ENCODE measurements at regions not wholly inside any gene's neighbourhood (a gene's known extent, or its start where the extent isn't known, plus 50 kb on each side); places are given as distances from the start of the nearest gene placed in this dataset.
"Not testable (repeated sequence)": the region's sequence is repeated elsewhere in the genome, so short reads cannot be mapped to it uniquely, and the experiment has no call there.

DNA sequence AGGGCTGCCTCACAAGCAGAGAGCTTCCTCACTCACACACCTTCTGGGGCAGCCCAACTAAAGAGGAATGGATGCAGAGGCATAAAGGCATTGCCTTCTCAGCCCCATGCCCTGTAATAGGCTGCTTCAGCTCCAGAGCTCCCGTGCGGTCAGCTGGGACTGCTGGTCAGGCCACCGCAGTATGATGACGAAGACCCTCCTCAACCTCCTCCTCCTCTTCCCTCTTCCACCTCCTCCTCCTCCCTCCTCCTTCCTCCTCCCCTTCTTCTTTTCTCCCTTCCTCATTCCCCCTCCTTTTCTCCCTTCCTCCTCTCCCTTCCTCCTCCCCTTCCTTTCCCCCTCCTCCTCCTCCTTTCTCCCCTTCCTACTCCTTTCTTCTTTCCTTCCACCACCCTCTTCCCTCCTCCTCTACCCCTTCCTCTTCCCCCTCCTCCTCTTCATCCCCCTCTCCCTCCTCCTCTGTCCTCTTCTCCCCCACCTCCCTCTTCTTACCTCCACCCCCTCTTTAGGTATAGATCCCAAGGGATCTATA, 465.3 kb upstream of the CDH4 start:
- intact Hi-C loops (cut with micrococcal nuclease): no loop called here

- intact Hi-C loops (cut with micrococcal nuclease): no loop called here
Observed at GRCh38 chr20:60787276-60787675, 464.8 kb upstream of the CDH4 start.

GRCh38 chr20:60788070-60788469, 464.0 kb upstream of the CDH4 start:
- intact Hi-C loops (cut with micrococcal nuclease): no loop called here

DNA sequence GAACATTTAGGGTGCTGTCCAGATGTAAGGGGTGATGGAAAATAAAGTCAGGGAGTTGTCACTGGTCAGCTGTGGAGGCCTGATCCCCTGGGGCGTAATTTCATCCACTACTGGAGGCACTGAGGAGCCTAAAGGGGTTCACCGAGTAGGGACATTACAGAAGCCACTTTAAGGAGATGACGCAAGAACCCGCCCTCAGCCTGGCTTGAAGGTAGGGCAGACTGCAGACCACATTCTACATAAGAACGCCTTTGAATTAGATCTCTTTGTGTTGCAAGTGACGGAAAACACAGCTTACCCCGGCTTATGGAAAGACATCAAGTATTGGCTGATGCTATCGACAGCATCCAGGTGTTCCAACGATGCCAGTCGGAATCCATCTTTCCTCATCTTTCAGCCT, 462.7 kb upstream of the CDH4 start:
- intact Hi-C loops (cut with micrococcal nuclease): no loop called here

DNA sequence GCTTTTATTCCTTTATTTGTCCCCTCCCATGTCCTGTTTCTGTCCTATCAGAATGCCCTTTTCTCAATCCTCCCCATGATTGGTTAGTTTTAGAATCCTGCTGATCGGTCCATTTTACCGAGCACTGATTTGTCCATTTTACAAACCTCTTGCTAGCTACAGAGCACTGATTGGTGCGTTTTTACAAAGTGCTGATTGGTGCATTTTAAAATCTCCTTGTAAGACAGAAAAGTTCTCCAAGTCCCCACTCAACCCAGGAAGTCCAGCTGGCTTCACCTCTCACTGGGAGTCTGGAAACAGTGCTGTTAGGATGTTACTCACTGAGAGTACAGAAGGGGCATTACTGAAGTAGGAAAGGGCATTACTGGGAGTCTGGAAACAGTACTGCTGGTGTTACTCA, 461.7 kb upstream of the CDH4 start:
- intact Hi-C loops (cut with micrococcal nuclease): not testable (repeated sequence)

GRCh38 chr20:60791823-60792222, 460.2 kb upstream of the CDH4 start:
- intact Hi-C loops (cut with micrococcal nuclease): no loop called here

GRCh38 chr20:60792941-60793340, 459.1 kb upstream of the CDH4 start:
- intact Hi-C loops (cut with micrococcal nuclease): no loop called here

- intact Hi-C loops (cut with micrococcal nuclease): no loop called here
Observed at GRCh38 chr20:60794674-60795073, 457.4 kb upstream of the CDH4 start.

GRCh38 chr20:60795651-60796050, 456.4 kb upstream of the CDH4 start:
- intact Hi-C loops (cut with micrococcal nuclease): no loop called here

DNA sequence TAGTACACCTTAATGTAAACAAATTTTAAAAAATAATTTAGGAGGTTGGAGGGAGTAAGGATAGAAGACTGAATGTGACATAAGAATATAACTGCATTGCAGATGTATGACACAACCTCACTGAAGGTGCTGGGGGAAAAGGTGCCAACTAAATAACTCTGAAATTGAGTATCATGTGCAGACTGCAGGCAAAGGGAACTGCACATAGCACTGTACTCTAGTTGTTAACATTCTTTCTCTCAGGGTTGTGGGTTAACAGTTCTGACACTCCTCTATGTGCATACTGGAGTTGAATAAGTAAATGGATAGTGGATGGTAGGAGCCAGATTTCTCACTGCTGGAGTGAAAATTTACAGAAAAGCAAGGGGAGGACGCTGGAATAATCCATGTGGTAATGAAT, 451.9 kb upstream of the CDH4 start:
- intact Hi-C loops (cut with micrococcal nuclease): no loop called here

DNA sequence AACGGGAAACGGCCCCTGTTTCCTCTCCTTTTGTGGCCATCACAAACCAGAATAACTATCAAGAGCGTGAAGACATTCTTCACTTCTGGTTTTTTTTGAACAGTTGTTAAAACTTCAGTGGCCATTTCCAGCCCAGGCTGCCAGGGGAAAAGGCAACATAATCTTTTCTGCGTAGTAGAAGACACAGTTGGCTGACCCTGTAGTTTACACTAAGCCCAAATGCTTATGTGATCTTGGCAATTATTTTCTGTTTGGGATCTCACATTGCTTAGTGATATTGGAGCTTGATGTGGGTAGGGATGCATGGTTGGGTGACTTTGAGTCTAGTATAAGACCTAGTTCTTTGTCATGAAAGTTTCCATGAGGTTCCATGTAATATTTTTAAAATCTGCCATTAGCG, 449.4 kb upstream of the CDH4 start:
- intact Hi-C loops (cut with micrococcal nuclease): no loop called here

DNA sequence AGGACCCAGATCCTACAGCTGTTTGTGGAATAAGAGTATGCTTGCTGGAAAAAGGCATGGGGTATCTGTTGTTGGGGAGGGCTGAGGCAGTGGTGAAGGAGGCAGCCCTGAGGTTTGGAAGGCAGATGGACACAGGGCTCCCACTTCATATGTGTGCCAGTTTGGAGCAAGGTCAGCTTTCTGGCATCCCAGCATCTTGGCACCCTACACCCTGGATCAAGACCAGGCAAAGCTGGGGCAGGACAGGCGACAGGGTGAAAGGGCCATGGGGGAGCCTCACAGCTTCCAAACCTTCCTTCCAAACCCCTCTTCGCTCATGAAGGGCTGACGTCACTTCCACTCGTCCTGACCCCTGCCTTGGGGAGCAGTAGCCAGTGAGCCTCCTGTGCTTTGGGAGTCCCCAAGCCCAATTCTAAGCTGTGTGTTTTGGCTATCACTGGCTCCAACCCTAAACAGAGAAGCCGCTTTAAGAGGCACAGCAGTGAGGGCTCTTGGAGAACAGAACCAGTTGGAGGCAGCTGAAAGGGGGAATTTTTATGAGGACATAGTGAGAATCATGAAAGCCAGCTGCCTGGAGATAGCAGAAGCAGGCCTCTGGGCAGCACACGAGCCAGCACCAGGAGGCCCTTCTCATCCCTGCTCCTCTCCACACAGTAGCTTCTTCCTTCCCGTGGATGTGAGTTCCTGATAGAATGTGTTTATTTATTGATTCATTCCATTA, 448.6 kb upstream of the CDH4 start:
- intact Hi-C loops (cut with micrococcal nuclease): no loop called here

DNA sequence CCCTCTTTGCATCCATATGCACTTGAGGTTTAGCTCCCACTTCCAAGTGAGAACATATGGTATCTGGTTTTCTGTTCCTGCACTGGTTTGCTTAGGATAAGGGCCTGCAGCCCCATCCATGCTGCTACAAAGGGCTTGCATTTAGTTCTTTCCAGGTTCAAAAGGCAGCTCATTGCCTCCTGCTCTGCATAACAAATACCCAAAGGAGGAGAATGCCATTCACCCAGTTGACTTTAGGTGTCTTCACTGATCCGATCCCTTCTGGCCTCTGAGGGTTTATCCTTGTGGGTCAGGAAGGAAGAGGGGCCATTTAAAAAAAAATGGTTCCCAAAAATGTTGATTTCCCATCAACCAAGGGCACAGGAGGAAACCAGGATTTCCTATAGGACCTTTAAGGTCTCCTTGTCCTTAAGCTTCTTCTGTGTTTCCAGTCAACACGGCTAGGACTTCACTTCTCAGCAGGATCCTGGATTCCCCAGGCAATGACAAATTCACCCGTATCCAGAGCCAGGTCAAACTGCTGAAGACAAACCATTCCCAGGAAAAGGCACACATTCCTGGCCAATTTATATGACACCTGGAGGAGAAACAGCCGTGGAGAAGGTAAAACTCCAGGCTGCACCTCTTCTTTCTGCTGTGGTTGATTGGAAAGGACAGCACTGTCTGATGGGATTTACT, 447.7 kb upstream of the CDH4 start:
- intact Hi-C loops (cut with micrococcal nuclease): no loop called here

GRCh38 chr20:60804918-60805630, 447.0 kb upstream of the CDH4 start:
- intact Hi-C loops (cut with micrococcal nuclease): no loop called here

GRCh38 chr20:60806354-60806753, 445.7 kb upstream of the CDH4 start:
- intact Hi-C loops (cut with micrococcal nuclease): no loop called here

- intact Hi-C loops (cut with micrococcal nuclease): no loop called here
Observed at GRCh38 chr20:60806824-60807223, 445.2 kb upstream of the CDH4 start.

GRCh38 chr20:60808003-60808672, 443.9 kb upstream of the CDH4 start:
- intact Hi-C loops (cut with micrococcal nuclease): no loop called here

- intact Hi-C loops (cut with micrococcal nuclease): no loop called here
Observed at GRCh38 chr20:60808701-60809100, 443.4 kb upstream of the CDH4 start.

GRCh38 chr20:60810561-60810960, 441.5 kb upstream of the CDH4 start:
- intact Hi-C loops (cut with micrococcal nuclease): no loop called here

DNA sequence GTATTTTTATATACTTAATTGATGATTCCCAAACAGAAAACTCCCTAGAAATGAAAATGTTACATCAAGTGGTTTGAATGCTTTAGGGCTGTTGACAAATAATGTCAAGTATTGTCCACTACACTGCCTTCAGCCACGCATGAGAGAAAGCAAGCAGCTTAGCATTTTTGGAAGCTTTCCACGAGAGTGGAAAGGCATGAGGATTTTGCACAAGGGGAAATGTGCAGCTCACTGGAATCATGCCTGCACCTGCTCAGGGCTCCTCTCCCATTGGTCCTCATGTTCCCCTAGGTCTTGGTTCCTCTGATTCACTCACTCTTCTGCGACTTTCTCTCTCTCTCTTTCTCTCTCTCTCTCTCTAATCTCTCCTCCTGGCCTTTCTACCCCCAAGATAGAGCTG, 439.5 kb upstream of the CDH4 start:
- intact Hi-C loops (cut with micrococcal nuclease): no loop called here

- intact Hi-C loops (cut with micrococcal nuclease): no loop called here
Observed at GRCh38 chr20:60813066-60813465, 439.0 kb upstream of the CDH4 start.

DNA sequence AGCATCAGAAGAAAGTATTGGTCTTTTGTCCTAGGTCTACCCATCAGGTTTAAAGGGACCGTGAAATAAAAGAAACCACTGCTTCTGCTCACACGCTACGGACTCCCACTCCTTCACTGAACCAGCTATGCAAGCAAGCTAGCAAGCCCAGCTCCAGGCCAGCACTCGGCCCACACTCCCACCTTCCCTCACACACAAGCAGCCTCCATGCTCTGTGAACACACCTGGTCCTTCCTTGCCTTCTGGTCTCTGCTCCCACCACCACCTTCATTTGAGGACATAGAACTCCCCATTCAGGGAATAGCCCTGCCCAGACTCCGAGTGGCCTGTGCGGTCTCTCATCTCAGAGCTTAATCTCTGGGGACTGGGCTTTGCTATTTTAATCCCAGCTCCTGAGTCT, 436.4 kb upstream of the CDH4 start:
- intact Hi-C loops (cut with micrococcal nuclease): no loop called here
